GM21528 (cell line): ENCODE measurements at regions not wholly inside any gene's neighbourhood (a gene's known extent, or its start where the extent isn't known, plus 50 kb on each side); places are given as distances from the start of the nearest gene placed in this dataset.

Experiments
- ATAC-seq: cut with Tn5 transposase; IDR thresholded peaks from one replicate; pipeline ENCODE4 v1.9.1; 2021; ENCODE audit warnings: mild to moderate bottlenecking, moderate library complexity; ENCODE audit not compliant: unreplicated experiment, low FRiP score

DNA sequence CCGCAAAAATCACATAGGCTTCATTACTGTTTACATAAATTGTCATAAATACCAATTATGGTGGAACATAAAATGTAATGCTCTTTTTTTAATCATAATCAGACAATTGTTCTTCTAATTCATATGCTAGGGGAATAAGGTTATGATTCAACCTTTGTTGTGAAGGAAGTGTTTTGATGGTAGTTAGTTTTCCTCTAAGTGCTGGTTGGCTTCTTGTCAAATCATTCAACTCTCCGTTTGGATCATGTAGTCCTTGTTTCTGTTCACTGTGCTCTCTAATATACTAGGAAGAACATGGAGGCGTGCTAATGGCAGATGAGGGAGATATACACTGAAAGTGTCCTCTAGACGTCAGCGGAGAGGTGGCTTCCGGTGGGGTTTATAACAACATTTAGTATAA, 1938.0 kb upstream of the PIK3C3 start:
- no peak for ATAC-seq

DNA sequence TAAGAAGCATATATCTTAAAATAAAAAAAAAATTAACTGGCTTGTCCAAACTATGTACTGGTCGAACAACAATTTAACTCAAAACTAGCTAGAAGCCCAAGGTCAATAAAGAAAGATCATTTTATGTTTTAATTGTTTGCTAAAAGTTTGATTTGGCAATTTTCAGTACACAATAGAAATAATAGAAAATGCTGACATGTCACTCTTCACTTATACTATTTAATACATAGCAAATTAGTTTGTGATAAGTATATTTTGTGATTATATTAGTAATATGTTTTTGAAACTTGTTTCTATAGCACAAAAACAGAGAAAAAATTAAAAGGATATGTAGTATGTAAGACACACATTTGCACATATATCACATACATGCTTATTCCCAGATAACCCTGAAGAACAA, 1938.6 kb upstream of the PIK3C3 start:
- ATAC-seq, result no peak

DNA sequence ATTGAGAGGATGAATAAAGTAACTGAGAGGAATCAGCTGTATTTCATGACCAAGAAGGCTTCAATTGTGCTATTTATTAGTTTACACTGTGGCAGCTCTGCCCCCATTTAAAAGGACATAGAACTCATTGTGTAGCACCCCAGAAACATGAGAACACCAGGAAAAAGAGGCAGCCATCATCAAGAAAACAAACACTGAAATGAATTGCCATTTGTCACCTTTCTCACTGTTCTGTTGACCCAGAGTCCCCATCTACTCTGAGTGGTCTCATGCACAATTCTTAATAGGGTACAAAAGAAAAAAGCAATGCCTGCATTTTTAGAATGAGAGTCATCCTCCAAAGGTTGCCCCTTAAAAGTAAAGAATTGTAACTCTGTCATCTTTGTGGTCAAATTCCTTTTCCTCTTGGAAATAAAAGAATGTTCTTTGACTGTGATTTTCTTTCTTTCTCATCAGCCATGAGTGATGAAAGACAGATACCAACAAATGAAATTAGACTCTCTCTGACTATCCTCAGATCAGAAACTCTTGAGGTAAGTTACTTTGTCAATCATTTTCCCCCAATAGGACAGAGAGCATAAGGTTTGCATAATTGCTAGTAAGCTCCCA, 1941.9 kb upstream of the PIK3C3 start:
- ATAC-seq, result no peak

DNA sequence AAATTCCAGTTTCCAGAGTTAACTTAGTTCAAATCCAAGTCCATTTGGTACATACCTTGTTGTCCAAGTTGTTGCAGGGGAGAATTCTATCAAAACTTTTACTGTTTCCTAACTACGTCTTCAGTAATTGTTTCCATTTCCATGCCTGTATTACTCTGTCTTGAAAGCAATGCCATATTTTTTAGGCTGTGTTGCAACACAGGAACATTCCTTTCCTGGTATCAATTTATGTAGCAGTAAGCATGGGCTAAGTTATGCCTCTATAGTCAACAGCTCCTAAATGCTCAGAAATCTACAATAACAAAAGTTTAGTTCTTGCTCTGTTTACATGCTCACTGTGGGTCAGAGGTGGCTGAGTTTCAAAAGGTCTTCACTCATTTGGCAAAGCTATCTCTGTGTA, 1943.8 kb upstream of the PIK3C3 start:
- ATAC-seq, result no peak

DNA sequence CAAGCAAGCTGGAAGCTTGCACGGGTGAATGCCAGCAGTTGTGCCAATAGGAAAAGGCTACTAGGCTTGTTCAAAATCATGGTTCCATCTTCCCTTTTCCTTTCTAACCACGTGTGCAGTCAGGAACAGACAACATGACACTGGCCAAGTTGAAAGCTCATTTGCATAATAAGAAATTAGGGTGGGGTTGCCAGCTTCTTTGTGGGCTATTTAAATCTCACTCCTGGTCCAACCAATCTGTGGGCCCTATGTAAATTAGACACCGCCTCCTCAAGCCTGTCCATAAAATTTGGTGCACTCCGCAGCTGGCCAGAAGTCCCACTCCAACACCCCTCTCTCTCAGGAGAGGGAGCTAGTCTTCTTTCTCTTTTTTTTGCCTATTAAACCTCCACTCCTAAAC, 1948.4 kb upstream of the PIK3C3 start:
- no peak for ATAC-seq

DNA sequence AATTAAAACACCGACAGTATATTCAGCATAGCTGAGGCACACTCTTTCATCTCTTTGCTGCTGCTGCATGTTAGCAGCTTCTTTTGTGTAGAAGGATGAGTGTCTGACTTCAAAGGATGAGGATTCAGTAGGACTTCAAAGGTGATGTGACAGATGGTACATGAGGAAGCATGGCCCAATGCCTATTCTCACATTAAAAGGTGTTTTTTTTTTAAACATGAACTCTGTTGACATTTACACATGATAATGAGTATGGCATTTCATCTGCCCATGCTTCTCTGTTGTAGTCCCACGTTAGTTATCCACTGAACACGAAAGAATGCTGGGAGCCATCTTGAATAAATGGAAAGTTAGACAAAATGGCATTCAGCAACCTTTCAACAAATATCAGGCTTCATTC, 1950.8 kb upstream of the PIK3C3 start:
- no peak for ATAC-seq

DNA sequence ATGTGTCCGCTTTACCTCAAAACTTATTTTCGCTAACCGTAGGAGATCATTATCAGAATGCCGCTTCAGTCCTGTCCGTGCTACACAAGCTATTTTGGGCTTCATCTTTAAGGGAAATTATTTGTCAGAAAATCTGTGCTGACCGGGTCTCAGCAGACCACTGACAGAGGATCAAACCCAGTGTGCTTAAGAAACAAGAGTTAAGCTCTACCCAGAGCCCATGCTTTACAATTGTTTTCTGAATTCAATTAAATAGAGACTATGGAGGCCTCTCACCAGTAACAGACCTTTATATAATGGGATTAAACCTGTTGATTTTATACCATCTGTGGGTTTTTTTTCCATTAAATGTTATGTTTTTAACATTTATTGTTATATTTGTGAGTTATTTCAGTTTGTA, 1956.7 kb upstream of the PIK3C3 start:
- no peak for ATAC-seq

DNA sequence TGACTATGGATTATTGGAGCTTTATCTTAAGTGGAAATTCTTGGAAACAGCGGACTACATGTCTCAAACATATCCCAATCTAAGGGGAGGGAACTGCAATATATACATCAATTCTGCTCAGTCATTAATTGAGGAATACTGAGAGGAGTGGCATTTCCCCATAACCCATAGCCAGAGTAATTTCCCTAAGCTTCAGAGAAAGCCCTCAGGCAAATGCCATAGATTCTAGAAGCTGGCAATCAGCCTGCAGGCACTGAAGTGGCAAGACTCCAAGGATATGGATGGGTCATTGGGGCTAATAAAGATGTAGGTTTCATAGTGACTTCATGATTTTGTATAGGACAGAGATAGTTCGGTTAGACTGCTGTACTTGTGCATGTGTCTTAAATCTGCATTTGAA, 1960.5 kb upstream of the PIK3C3 start:
- no peak for ATAC-seq

DNA sequence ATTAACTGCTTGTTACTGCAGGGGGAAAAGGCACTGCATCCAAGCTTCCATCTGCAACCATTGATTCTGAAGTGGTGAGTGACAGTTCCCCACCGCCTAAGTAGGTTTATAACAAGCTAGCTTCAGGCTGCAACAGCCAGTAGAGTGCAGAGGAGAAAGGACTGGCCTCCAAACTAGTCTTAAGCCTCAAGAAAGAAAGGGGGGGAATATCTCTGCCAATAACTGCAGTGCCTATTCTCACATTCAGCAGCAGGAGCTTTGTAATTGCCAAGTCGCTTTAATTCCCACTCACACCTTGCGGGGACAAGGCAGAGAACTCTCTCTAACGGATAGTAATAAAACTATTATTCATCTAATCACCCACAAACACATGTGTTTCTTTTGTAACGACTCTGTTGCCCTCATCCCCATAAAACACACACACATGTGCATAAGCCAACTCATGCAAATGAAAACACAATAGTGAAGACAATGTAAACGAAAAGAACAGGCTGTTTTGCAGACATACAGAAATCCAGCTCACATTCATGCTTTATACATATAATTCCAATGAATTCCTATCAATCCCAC, 1963.3 kb upstream of the PIK3C3 start:
- no peak for ATAC-seq

DNA sequence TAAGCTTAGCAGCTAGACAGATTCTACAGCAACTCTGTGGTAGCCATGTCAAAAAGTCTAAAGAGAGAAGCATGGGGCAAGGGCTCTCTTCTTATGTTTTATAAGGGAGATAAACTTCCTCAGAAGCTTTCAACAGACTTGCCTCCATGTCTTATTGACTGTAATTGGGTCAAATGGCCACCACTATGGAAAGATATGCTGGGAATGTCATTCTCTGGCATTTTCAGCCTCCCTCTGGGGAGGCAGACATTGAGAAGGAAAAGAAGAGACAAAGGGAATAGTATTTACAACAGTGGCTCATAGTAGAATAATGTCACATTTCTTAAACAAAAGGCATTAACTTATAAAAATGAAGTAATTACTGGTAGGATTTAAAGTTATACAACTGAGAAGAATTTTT, 1964.5 kb upstream of the PIK3C3 start:
- ATAC-seq, result no peak

DNA sequence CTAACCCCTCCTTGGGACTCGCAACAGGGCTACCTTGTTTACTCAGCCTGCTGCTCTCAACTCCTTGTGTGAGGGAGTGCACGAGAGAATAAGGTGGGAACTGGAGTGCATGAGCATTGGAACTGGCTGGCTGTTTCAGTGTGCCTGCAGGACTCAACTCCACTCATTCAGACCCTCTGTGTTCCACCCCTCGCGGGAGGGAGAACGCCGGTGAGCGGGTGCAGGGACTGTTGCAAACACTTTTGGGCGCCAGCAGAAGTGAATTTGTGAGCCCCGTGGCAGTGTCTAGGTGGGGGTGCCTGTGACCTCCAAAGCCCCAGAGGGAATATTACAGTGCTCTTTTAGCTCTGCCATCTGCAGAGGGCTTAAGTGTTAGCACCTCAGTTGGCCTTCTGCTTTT, 1978.3 kb upstream of the PIK3C3 start:
- ATAC-seq, result no peak

DNA sequence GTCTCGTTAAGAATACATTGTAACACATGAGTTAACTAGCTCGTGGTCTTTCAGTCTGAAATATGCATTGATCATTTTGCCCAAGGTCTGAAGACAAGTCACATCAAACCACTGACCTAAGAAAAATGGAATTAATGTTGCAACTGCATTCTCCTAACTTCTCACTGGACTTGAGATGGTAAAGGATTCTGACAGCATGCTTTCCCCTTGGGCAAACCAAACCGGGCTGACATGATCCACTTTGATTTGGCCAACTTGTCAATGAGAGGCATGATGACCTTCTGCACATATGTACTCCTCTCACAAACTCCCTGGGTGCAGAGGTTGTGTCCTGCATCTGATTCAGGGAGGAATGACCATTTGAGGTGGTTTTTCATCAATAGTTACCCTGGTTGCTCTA, 1982.5 kb upstream of the PIK3C3 start:
- no peak for ATAC-seq

DNA sequence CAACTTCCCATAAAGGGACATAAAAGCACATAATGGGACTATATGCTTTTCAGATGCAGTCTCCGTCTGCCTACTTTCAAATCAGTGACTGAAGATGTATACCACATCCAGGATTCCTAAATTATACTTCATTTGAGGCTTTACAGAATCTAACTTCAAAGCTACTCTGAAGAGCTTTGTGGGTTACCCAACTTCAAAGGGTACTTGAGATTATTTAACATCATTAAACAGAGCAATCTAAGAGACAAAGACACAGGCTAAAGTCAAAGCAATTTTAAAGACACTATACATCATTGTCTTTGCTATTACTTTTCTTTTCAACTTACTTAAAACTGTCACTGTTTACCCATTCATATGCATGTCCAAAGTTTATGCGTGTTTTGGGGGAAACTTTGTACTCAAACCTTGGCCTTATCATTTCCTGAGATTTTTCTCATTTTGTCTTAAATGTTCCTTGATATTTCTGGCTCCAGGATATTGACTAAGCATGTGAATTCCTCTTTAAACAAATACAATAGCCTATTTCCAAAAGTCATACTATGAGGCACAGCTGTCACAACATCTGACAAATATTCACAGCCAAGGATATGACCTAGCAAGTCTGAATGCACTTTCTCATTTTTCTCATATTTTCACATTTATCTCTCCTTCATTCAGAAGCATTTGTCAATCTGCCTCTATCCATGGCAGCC, 1985.1 kb upstream of the PIK3C3 start:
- no peak for ATAC-seq

DNA sequence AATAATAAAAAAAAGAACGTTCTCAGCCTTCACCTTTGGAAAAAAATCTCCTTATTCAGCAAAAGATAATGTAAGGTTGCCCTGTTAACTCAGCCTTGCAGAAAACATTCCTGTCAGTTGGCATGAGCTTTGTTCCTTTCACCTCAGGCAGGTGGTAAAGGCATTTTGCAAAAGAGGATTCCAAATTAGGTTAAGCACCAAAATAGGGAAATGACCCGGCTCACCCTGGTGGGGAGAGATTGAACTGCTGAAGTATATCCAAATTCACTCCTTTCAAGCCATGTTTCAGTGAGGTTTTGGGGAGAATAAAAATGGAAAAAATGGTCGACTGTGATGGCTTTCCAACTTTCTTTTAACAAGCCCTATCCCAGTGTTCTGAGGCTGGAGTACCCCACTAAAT, 1988.8 kb upstream of the PIK3C3 start:
- ATAC-seq, result no peak

DNA sequence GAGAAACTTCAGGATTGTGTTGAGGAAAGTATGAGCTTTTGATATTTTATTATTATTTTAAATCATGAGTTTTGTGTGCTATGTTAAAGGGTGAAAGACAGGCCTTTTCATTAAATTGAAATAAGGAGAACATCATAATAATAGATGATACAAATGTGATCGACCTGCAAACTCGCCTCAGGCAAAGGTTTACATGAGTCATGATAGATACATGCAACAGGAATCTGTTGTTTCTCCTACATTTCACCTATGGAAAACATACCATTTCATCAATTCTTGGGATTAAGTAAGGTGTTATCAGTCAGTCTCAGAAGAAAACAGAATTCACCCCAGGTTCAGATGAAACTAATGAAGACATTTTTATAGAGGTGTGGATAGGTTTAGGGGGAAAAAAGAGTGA, 1992.5 kb upstream of the PIK3C3 start:
- ATAC-seq, result no peak

DNA sequence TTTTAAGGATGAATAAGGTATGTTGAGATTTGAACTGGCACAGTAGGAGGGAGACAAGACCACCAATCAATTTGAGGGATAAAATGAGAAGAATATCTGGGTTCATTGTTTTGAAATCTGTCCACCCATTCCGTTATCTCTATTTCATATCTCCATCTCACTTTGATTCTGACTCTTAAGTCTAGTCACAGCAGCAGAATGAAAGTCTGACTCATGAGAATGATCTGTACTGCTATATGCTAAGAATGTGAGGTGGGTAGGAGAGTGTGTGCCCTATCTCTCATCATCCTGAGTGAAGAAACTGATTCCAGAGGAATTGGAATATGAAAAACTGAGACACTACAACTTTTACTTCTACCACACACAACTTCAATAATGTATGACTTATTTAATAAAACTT, 1994.5 kb upstream of the PIK3C3 start:
- ATAC-seq, result no peak

DNA sequence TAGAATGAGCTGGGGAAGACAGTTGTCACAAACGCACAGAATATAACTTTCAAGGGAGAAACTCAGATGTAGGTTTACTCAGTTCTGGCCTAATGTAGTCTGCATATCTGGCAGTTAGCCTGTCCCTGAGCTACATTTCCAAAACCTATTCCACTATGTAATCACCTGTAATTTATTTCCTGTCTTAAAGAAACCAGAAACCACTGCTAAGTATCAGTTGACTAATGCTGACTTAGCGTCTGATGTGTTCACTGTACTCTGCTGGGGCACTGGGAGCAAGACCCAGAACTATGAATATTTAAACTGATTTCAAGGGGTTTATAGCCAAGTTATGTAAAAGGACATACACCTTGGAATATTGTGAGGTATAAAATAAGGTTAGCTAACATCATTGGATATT, 1995.2 kb upstream of the PIK3C3 start:
- no peak for ATAC-seq

DNA sequence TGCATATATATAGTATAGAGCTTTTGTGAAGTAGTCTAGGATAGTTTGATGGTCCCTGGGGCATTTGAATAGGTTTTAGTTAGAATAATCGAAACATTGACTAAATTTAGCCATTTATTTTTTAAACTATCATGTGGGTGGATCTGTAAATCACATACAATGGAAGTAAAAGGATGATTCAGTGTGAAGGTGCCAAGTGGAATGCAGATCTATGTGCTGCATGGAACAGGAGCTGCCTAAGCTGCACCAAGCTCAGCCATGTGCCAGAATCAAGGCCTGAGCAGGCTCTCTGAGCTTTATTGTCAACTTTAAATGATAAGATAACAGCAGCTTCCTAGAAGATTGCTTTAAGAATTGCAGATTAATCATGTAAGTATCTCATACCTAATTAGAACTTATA, 1996.2 kb upstream of the PIK3C3 start:
- no peak for ATAC-seq

DNA sequence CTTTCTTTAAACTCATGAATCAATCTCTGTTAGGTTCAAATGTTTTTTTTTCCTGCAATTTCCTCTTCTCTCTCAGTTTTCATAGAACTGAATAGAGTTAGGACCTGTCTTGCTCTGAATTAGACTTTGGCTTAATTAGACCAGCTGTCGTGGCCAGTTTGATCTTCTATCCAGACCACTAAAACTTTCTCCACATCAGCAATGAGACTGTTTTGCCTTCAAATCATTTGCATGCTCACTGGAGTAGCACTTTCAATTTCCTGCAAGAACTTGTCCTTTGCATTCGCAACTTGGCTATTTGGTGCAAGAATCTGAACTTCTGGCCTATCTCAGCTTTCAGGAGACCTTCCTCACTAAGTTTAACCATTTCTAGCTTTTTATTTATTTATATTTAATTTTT, 2002.2 kb upstream of the PIK3C3 start:
- no peak for ATAC-seq

DNA sequence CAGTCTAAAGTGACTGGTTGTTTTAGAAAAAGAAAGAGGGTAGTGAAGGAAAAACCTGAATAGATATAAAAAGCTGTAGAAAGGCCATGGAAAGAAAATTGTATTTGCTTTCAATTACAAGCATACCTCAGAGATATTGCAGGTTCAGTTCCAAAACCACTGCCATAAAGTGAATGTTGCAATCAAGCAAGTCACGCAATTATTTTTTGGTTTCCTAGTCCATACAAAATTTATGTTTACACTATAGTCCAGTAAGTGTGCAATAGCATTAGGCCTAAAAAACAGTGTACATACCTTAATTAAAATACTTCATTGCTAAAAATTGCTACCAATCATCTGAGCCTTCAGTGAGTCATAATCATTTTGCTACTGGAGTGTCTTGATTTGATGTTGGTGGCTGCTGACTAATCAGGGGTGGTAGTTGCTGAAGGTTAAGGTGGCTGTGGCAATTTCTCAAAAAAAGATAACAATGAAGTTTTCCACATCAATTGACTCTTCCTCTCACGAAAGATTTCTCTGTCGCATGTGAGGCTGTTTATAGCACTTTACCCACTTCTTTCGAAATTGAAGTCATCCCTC, 2003.8 kb upstream of the PIK3C3 start:
- no peak for ATAC-seq

DNA sequence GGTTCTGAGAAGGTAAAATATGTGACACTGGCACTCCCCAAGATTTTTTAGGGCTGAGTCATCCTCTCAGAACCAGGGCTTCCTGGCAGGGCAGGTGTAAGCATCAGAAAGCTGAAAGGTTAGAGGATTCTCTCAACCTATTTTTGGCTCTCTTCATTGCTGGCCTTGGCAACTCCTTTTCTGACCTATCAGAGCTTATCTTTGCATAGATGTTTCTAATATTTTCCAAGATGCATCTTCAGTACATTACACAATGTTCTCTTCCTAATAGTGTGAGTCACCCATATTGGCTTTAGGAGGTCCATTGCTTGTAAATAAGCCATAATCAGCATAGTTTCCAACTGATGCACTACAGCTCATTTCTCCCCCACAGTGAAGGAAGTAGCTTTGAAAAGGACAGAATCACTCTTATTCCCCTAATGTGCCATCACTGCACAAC, 2008.4 kb upstream of the PIK3C3 start:
- no peak for ATAC-seq

DNA sequence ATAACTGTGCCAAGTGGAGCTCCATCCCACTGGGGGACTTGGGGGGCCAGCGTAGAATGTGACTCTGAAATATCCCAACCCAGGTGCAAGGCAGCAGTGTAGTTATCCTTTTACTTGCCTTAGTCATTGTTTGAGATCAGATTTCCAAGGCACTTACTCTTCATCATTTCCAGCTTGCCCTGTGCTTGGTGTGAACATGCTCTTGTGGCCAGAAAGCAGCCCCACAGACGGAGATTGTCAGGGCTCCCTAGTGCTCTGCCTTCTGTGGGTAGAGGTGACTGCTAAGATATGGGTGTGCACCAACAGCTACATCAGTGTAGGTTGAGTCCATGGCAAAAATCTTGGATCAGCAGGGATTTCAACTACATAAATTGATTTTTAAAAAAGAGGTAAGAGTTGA, 2010.0 kb upstream of the PIK3C3 start:
- ATAC-seq, result no peak
